ENCODE measurements at regions not wholly inside any gene's neighbourhood (a gene's known extent, or its start where the extent isn't known, plus 50 kb on each side); places are given as distances from the start of the nearest gene placed in this dataset.
"Not testable (repeated sequence)": the region's sequence is repeated elsewhere in the genome, so short reads cannot be mapped to it uniquely, and the experiment has no call there.

- no peak for DNase-seq (ENCODE audit: low read depth)
Measured at GRCh38 chr4:181755846-181756245, 487.4 kb upstream of the TENM3 start.

GRCh38 chr4:181756451-181757095 is 486.6 kb upstream of the TENM3 start:
- no peak for DNase-seq (ENCODE audit: low read depth)

GRCh38 chr4:181757098-181757497 is 486.1 kb upstream of the TENM3 start:
- DNase-seq (ENCODE audit: low read depth) = no peak

- DNase-seq (ENCODE audit: low read depth) = no peak
Measured at GRCh38 chr4:181757910-181758660, 485.1 kb upstream of the TENM3 start.

GRCh38 chr4:181760560-181760959 is 482.6 kb upstream of the TENM3 start:
- DNase-seq (ENCODE audit: low read depth) = no peak

GRCh38 chr4:181761156-181761555 is 482.0 kb upstream of the TENM3 start:
- DNase-seq (ENCODE audit: low read depth) = no peak

GRCh38 chr4:181766061-181766548 is 477.1 kb upstream of the TENM3 start:
- DNase-seq (ENCODE audit: low read depth) = no peak

GRCh38 chr4:181770971-181771370 is 472.2 kb upstream of the TENM3 start:
- DNase-seq (ENCODE audit: low read depth) = no peak

GRCh38 chr4:181775298-181775697 is 467.9 kb upstream of the TENM3 start:
- DNase-seq (ENCODE audit: low read depth) = no peak

GRCh38 chr4:181776264-181777054 is 466.7 kb upstream of the TENM3 start:
- DNase-seq (ENCODE audit: low read depth) = no peak

GRCh38 chr4:181777518-181777917 is 465.7 kb upstream of the TENM3 start:
- no peak for DNase-seq (ENCODE audit: low read depth)

- no peak for DNase-seq (ENCODE audit: low read depth)
Measured at GRCh38 chr4:181784881-181785280, 458.3 kb upstream of the TENM3 start.

GRCh38 chr4:181792641-181793040 is 450.6 kb upstream of the TENM3 start:
- DNase-seq (ENCODE audit: low read depth) = no peak

GRCh38 chr4:181793096-181793495 is 450.1 kb upstream of the TENM3 start:
- no peak for DNase-seq (ENCODE audit: low read depth)

- no peak for DNase-seq (ENCODE audit: low read depth)
Measured at GRCh38 chr4:181796502-181796901, 446.7 kb upstream of the TENM3 start.

GRCh38 chr4:181798536-181798935 is 444.7 kb upstream of the TENM3 start:
- DNase-seq (ENCODE audit: low read depth) = no peak

- no peak for DNase-seq (ENCODE audit: low read depth)
Measured at GRCh38 chr4:181799561-181800069, 443.6 kb upstream of the TENM3 start.

- no peak for DNase-seq (ENCODE audit: low read depth)
Measured at GRCh38 chr4:181802207-181802606, 441.0 kb upstream of the TENM3 start.

GRCh38 chr4:181807771-181808170 is 435.4 kb upstream of the TENM3 start:
- DNase-seq (ENCODE audit: low read depth) = no peak

GRCh38 chr4:181810711-181811110 is 432.5 kb upstream of the TENM3 start:
- DNase-seq (ENCODE audit: low read depth) = no peak

- DNase-seq (ENCODE audit: low read depth) = not testable (repeated sequence)
Measured at GRCh38 chr4:181811550-181811949, 431.7 kb upstream of the TENM3 start.

GRCh38 chr4:181819946-181820345 is 423.3 kb upstream of the TENM3 start:
- no peak for DNase-seq (ENCODE audit: low read depth)

GRCh38 chr4:181820553-181820952 is 422.6 kb upstream of the TENM3 start:
- DNase-seq (ENCODE audit: low read depth) = no peak
